ENCODE measurements at regions not wholly inside any gene's neighbourhood (a gene's known extent, or its start where the extent isn't known, plus 50 kb on each side); places are given as distances from the start of the nearest gene placed in this dataset.

DNA sequence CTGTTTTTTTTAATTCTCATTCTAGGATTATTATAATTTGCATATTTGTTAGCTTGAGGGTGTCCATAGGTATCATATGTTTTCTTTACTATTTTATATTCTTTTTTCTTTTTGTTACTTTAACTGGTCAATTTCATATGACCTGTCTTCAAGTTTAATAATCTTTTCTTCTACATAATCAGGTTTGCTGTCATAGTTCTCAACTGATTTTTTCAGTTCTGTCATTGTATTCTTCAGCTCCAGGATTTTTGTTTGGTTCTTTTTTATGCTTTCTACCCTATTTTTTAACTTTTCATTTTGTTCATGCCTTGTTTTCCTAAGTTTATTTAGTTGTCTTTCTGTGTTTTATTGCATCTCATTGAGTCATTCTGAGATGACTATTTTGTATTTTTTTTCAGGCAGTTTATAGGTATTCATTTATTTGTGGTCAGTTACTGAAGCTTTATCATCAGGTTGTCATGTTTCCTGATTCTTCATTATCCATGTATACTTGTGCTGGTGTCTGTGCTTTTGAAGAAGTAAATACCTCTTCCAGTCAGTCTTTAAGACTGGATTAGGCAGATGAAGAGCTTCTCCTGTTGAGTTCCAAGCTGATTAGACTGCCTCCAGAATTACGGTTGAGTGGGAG is 220.3 kb upstream of the VEGFC start:
- no peak for DNase-seq (ENCODE audit: low read depth, low spot score)
- H3K9me3 Mint-ChIP-seq = peaks cover 7% of the 10 kb centered on the region
- no peak overlapping the region for H3K4me3 Mint-ChIP-seq
- H3K27ac Mint-ChIP-seq (ENCODE audit: unreplicated experiment) = no peak overlapping the region
- H3K36me3 Mint-ChIP-seq (ENCODE audit: low read depth) = peaks cover 3% of the 10 kb centered on the region
- no peaks in the 10 kb centered on the region for H3K27me3 Mint-ChIP-seq (ENCODE audit: low read depth)
- TF ChIP-seq, protein P1, sequence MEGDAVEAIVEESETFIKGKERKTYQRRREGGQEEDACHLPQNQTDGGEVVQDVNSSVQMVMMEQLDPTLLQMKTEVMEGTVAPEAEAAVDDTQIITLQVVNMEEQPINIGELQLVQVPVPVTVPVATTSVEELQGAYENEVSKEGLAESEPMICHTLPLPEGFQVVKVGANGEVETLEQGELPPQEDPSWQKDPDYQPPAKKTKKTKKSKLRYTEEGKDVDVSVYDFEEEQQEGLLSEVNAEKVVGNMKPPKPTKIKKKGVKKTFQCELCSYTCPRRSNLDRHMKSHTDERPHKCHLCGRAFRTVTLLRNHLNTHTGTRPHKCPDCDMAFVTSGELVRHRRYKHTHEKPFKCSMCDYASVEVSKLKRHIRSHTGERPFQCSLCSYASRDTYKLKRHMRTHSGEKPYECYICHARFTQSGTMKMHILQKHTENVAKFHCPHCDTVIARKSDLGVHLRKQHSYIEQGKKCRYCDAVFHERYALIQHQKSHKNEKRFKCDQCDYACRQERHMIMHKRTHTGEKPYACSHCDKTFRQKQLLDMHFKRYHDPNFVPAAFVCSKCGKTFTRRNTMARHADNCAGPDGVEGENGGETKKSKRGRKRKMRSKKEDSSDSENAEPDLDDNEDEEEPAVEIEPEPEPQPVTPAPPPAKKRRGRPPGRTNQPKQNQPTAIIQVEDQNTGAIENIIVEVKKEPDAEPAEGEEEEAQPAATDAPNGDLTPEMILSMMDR (conservative IDR thresholded peaks at IDR 0.05) = no peak
- H3K4me1 Mint-ChIP-seq = no peaks in the 10 kb centered on the region

DNA sequence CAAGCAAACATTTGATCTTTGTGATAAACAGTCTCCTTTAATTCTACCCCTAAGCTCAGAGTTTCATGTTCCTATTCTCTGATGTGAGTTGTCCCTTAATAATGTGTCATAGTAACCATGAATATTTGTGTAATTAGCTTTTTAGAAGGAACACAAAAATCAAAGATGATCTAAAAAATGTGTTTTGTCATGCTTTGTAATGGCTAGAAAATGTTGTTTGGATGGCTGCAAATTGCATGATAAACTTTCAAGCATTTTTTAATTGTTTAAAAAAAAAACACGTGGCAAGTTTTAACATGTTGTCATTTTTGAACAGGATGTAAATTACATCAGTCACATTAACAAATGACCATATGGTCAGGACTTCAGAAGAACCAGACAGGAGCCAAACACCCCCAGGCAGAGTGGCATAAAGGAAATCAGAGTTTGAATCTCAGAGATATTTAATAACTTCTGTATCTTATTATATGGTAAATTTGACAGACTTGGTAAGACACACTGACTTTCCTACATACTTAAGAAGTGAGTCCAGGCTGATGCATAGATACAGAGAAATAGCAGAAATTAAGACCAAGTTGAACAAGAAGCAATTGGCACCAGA is 223.9 kb upstream of the VEGFC start:
- peak overlapping the region; percentile 62 for H3K27ac Mint-ChIP-seq (ENCODE audit: unreplicated experiment)
- no peaks in the 10 kb centered on the region for H3K4me1 Mint-ChIP-seq
- no peak overlapping the region for H3K4me3 Mint-ChIP-seq
- H3K27me3 Mint-ChIP-seq (ENCODE audit: low read depth) = no peaks in the 10 kb centered on the region
- peaks cover 18% of the 10 kb centered on the region for H3K9me3 Mint-ChIP-seq
- TF ChIP-seq, protein P1 (conservative IDR thresholded peaks at IDR 0.05) = no peak
- peaks cover 10% of the 10 kb centered on the region for H3K36me3 Mint-ChIP-seq (ENCODE audit: low read depth)
- no peak for DNase-seq (ENCODE audit: low read depth, low spot score)

DNA sequence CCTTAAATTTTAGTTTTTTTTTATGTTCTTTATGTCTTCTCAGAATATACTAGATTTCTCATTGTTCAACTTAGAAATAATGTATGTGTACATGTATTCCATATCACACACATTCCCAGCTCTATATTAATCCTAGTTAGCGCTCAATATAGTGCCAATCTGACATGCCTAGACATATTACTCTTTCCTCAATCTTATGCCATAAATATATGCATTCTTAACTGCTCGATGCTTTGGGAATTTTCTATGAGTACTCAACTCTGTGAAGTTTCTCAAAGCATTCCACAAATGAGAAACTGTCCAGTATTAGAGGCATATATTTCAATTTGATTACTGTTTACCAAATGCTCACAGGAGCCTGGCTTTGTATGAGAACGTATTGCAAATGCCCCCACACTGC is 231.2 kb upstream of the VEGFC start:
- no peaks in the 10 kb centered on the region for H3K27me3 Mint-ChIP-seq (ENCODE audit: low read depth)
- TF ChIP-seq, protein P1 (conservative IDR thresholded peaks at IDR 0.05) = no peak
- no peak overlapping the region for H3K4me3 Mint-ChIP-seq
- no peak overlapping the region for H3K27ac Mint-ChIP-seq (ENCODE audit: unreplicated experiment)
- H3K9me3 Mint-ChIP-seq = peaks cover 26% of the 10 kb centered on the region
- no peak for DNase-seq (ENCODE audit: low read depth, low spot score)
- H3K36me3 Mint-ChIP-seq (ENCODE audit: low read depth) = peaks cover 7% of the 10 kb centered on the region
- H3K4me1 Mint-ChIP-seq = no peaks in the 10 kb centered on the region

DNA sequence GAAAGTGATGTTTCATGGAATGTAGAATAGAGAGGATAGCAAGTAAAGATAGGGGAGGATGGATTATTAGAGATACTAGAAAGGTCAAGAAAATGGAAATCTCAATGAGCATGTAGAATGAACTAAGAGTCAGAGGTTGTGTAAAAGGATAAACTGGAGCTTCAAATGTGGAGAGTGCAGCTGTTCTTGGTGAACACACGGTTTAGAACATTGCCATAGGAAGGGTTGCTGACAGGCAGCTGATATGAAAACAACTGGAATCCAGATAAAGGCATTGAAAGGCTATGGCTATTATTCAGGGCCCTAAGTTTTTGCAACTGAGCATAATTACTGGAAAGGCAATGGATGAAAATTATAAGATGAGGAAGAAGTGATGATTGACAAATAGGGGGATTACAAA is 239.6 kb upstream of the VEGFC start:
- no peaks in the 10 kb centered on the region for H3K9me3 Mint-ChIP-seq
- H3K27ac Mint-ChIP-seq (ENCODE audit: unreplicated experiment) = no peak overlapping the region
- H3K4me3 Mint-ChIP-seq = no peak overlapping the region
- TF ChIP-seq, protein P1 (conservative IDR thresholded peaks at IDR 0.05) = no peak
- H3K27me3 Mint-ChIP-seq (ENCODE audit: low read depth) = no peaks in the 10 kb centered on the region
- no peaks in the 10 kb centered on the region for H3K36me3 Mint-ChIP-seq (ENCODE audit: low read depth)
- no peak for DNase-seq (ENCODE audit: low read depth, low spot score)
- no peaks in the 10 kb centered on the region for H3K4me1 Mint-ChIP-seq

DNA sequence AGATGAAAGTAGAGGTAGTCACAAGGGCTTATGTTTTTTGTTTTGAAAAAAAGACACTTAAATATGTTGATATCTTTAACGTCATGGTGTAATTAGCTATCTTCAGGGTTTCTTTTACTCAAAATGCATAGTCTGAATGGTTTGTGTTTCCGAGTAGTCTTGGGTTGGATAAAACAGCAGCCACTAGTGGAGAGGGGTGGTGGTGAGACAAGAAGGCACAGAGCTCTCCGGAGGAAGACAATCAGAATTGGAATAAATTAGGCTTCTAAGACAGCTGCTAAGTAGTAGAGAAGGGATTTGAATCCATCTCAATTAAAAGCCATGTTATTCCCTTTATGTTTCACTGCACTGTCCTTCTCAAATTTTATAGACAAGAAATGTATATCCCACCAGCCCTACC is 240.4 kb upstream of the VEGFC start:
- DNase-seq (ENCODE audit: low read depth, low spot score) = no peak
- TF ChIP-seq, protein P1 (conservative IDR thresholded peaks at IDR 0.05) = no peak
- no peaks in the 10 kb centered on the region for H3K27me3 Mint-ChIP-seq (ENCODE audit: low read depth)
- no peak overlapping the region for H3K27ac Mint-ChIP-seq (ENCODE audit: unreplicated experiment)
- H3K4me1 Mint-ChIP-seq = no peaks in the 10 kb centered on the region
- no peaks in the 10 kb centered on the region for H3K36me3 Mint-ChIP-seq (ENCODE audit: low read depth)
- no peak overlapping the region for H3K4me3 Mint-ChIP-seq
- peaks cover 4% of the 10 kb centered on the region for H3K9me3 Mint-ChIP-seq
